ENCODE measurements at regions not wholly inside any gene's neighbourhood (a gene's known extent, or its start where the extent isn't known, plus 50 kb on each side); places are given as distances from the start of the nearest gene placed in this dataset.

- H4K20me1 ChIP-seq (ENCODE audit: insufficient read depth, low read length): no peaks in the 10 kb centered on the region
- TF ChIP-seq EZH2phosphoT487 (IDR thresholded peaks at IDR 0.05; ENCODE audit: borderline replicate concordance, low read depth, low read length) (no peak), CTCF (conservative IDR thresholded peaks at IDR 0.05; ENCODE audit: low read length) (no peak)
- H3K4me3 ChIP-seq (ENCODE audit: low read depth, low read length, poor library complexity, severe bottlenecking): no peak overlapping the region
- no peak overlapping the region for H2AFZ ChIP-seq (ENCODE audit: low read length)
- no peaks in the 10 kb centered on the region for H3K79me2 ChIP-seq (ENCODE audit: insufficient read depth, low read depth, low read length)
- no peak overlapping the region for H3K4me2 ChIP-seq (ENCODE audit: low read length)
- no peak for DNase-seq (ENCODE audit: low spot score)
- CTCF ChIA-PET (ENCODE audit: unreplicated experiment): no interaction called here
- POLR2A ChIA-PET: no interaction called here
- intact Hi-C loops (cut with micrococcal nuclease; ENCODE audit: unreplicated experiment): no loop called here
- no peaks in the 10 kb centered on the region for H3K36me3 ChIP-seq (ENCODE audit: insufficient read depth, low read length)
- no peaks in the 10 kb centered on the region for H3K9me3 ChIP-seq (ENCODE audit: low read length)
- H3K27ac ChIP-seq (ENCODE audit: low read depth, low read length, poor library complexity, severe bottlenecking): no peak overlapping the region
- H3K9me2 ChIP-seq (ENCODE audit: insufficient read depth, low read length): no peaks in the 10 kb centered on the region
- no TSS peak for BruUV-seq (replicated peaks)
- H3K4me1 ChIP-seq (ENCODE audit: insufficient read depth, low read length, poor library complexity, severe bottlenecking): no peaks in the 10 kb centered on the region
Observed at GRCh38 chr21:41634211-41634694, 126.3 kb upstream of the TMPRSS2 start.

GRCh38 chr21:41633627-41634026 lies 125.7 kb upstream of the TMPRSS2 start:
- Histone ChIP-seq H3K79me2 (ENCODE audit: insufficient read depth, low read depth, low read length) (no peaks in the 10 kb centered on the region), H2AFZ (ENCODE audit: low read length) (no peak overlapping the region), H3K4me3 (ENCODE audit: low read depth, low read length, poor library complexity, severe bottlenecking) (no peak overlapping the region), H3K4me1 (ENCODE audit: insufficient read depth, low read length, poor library complexity, severe bottlenecking) (no peaks in the 10 kb centered on the region), H3K4me2 (ENCODE audit: low read length) (no peak overlapping the region), H3K9me2 (ENCODE audit: insufficient read depth, low read length) (no peaks in the 10 kb centered on the region), H3K36me3 (ENCODE audit: insufficient read depth, low read length) (no peaks in the 10 kb centered on the region), H4K20me1 (ENCODE audit: insufficient read depth, low read length) (no peaks in the 10 kb centered on the region), H3K27ac (ENCODE audit: low read depth, low read length, poor library complexity, severe bottlenecking) (no peak overlapping the region), H3K9me3 (ENCODE audit: low read length) (no peaks in the 10 kb centered on the region)
- DNase-seq (ENCODE audit: low spot score): no peak
- BruUV-seq (replicated peaks): no TSS peak
- intact Hi-C loops (cut with micrococcal nuclease; ENCODE audit: unreplicated experiment): no loop called here
- no peak for TF ChIP-seq CTCF (conservative IDR thresholded peaks at IDR 0.05; ENCODE audit: low read length)
- TF ChIP-seq EZH2phosphoT487 (IDR thresholded peaks at IDR 0.05; ENCODE audit: borderline replicate concordance, low read depth, low read length): no peak
- CTCF ChIA-PET (ENCODE audit: unreplicated experiment): no interaction called here
- POLR2A ChIA-PET: no interaction called here

- Histone ChIP-seq H2AFZ (ENCODE audit: low read length) (no peak overlapping the region), H4K20me1 (ENCODE audit: insufficient read depth, low read length) (no peaks in the 10 kb centered on the region), H3K27ac (ENCODE audit: low read depth, low read length, poor library complexity, severe bottlenecking) (no peak overlapping the region), H3K9me3 (ENCODE audit: low read length) (no peaks in the 10 kb centered on the region), H3K9me2 (ENCODE audit: insufficient read depth, low read length) (no peaks in the 10 kb centered on the region), H3K4me3 (ENCODE audit: low read depth, low read length, poor library complexity, severe bottlenecking) (no peak overlapping the region), H3K79me2 (ENCODE audit: insufficient read depth, low read depth, low read length) (no peaks in the 10 kb centered on the region), H3K4me2 (ENCODE audit: low read length) (no peak overlapping the region), H3K36me3 (ENCODE audit: insufficient read depth, low read length) (no peaks in the 10 kb centered on the region), H3K4me1 (ENCODE audit: insufficient read depth, low read length, poor library complexity, severe bottlenecking) (no peaks in the 10 kb centered on the region)
- CTCF ChIA-PET (ENCODE audit: unreplicated experiment): interaction anchor here (0.6 kb wide), 1 partner anchor 812 kb away, joined by 4 read pairs; no protein-coding TSS in a partner anchor
- no TSS peak for BruUV-seq (replicated peaks)
- TF ChIP-seq EZH2phosphoT487 (IDR thresholded peaks at IDR 0.05; ENCODE audit: borderline replicate concordance, low read depth, low read length) (no peak), CTCF (conservative IDR thresholded peaks at IDR 0.05; ENCODE audit: low read length) (no peak)
- DNase-seq (ENCODE audit: low spot score): no peak
- intact Hi-C loops (cut with micrococcal nuclease; ENCODE audit: unreplicated experiment): no loop called here
- POLR2A ChIA-PET: no interaction called here
Observed at GRCh38 chr21:41632748-41633475, 125.0 kb upstream of the TMPRSS2 start.
